Endothelial cell (in vitro differentiated cells): ENCODE measurements at regions not wholly inside any gene's neighbourhood (a gene's known extent, or its start where the extent isn't known, plus 50 kb on each side); places are given as distances from the start of the nearest gene placed in this dataset.

Experiments
- DNase-seq: peaks from one replicate; pipeline ENCODE4 v3.0.0; 2021; ENCODE audit warnings: low spot score
- H3K27ac Mint-ChIP-seq: one replicate; pipeline ENCODE4 v1.8.0; 2021; ENCODE audit warnings: mixed read lengths, inconsistent platforms; ENCODE audit not compliant: unreplicated experiment
- H3K27me3 Mint-ChIP-seq: one replicate; pipeline ENCODE4 v1.8.0; 2021; ENCODE audit warnings: mild to moderate bottlenecking, moderate library complexity, mixed read lengths, inconsistent platforms; ENCODE audit not compliant: unreplicated experiment
- H3K36me3 Mint-ChIP-seq: one replicate; pipeline ENCODE4 v1.8.0; 2021; ENCODE audit warnings: mild to moderate bottlenecking, low read depth, mixed read lengths, inconsistent platforms; ENCODE audit not compliant: unreplicated experiment
- H3K4me1 Mint-ChIP-seq: one replicate; pipeline ENCODE4 v1.8.0; 2021; ENCODE audit warnings: mild to moderate bottlenecking, mixed read lengths, inconsistent platforms; ENCODE audit not compliant: unreplicated experiment
- H3K4me3 Mint-ChIP-seq: one replicate; pipeline ENCODE4 v1.8.0; 2021; ENCODE audit warnings: mild to moderate bottlenecking, mixed read lengths, inconsistent platforms; ENCODE audit not compliant: unreplicated experiment
- H3K9me3 Mint-ChIP-seq: one replicate; pipeline ENCODE4 v1.8.0; 2021; ENCODE audit warnings: mixed read lengths, inconsistent platforms; ENCODE audit not compliant: unreplicated experiment
- CTCF ChIP-seq: fragments of 200-600 bp; sonication (generic); IDR thresholded peaks from one replicate; pipeline ENCODE4 v1.5.0; 2021; ENCODE audit warnings: antibody characterized with exemption; ENCODE audit not compliant: unreplicated experiment

GRCh38 chr13:72164811-72165210, 297.8 kb upstream of the DACH1 start:
- H3K36me3 Mint-ChIP-seq: no peaks in the 10 kb centered on the region
- TF ChIP-seq CTCF: no peak
- no peak overlapping the region for H3K4me3 Mint-ChIP-seq

GRCh38 chr13:72163678-72164077, 296.7 kb upstream of the DACH1 start:
- Mint-ChIP-seq H3K36me3 (no peaks in the 10 kb centered on the region), H3K27ac (no peak overlapping the region), H3K27me3 (no peaks in the 10 kb centered on the region), H3K4me1 (peaks cover 19% of the 10 kb centered on the region), H3K4me3 (no peak overlapping the region), H3K9me3 (no peaks in the 10 kb centered on the region)
- TF ChIP-seq CTCF: no peak
- no peak for DNase-seq

More at GRCh38 chr13:72164811-72165210, 297.8 kb upstream of the DACH1 start:
- DNase-seq: no peak
- Mint-ChIP-seq H3K4me1 (peaks cover 19% of the 10 kb centered on the region), H3K27me3 (no peaks in the 10 kb centered on the region), H3K9me3 (no peaks in the 10 kb centered on the region), H3K27ac (no peak overlapping the region)

GRCh38 chr13:72160977-72161376, 294.0 kb upstream of the DACH1 start:
- Mint-ChIP-seq H3K27me3 (no peaks in the 10 kb centered on the region), H3K9me3 (no peaks in the 10 kb centered on the region), H3K4me1 (no peaks in the 10 kb centered on the region), H3K4me3 (no peak overlapping the region), H3K27ac (no peak overlapping the region), H3K36me3 (no peaks in the 10 kb centered on the region)
- DNase-seq: no peak
- no peak for TF ChIP-seq CTCF

GRCh38 chr13:72156760-72157159, 289.8 kb upstream of the DACH1 start:
- no peak overlapping the region for H3K27ac Mint-ChIP-seq
- H3K4me1 Mint-ChIP-seq: peaks cover 5% of the 10 kb centered on the region
- no peaks in the 10 kb centered on the region for H3K9me3 Mint-ChIP-seq
- no peaks in the 10 kb centered on the region for H3K27me3 Mint-ChIP-seq
- no peak for DNase-seq
- no peak for TF ChIP-seq CTCF
- H3K36me3 Mint-ChIP-seq: no peaks in the 10 kb centered on the region
- no peak overlapping the region for H3K4me3 Mint-ChIP-seq

- Mint-ChIP-seq H3K27ac (no peak overlapping the region), H3K36me3 (no peaks in the 10 kb centered on the region), H3K9me3 (no peaks in the 10 kb centered on the region), H3K4me1 (peaks cover 5% of the 10 kb centered on the region), H3K4me3 (no peak overlapping the region), H3K27me3 (peaks cover 3% of the 10 kb centered on the region)
- no peak for DNase-seq
- TF ChIP-seq CTCF: no peak
Measured at GRCh38 chr13:72153272-72153671, 286.3 kb upstream of the DACH1 start.
